Activated CD8-positive, alpha-beta T cell treated with anti-CD3 and anti-CD28 coated beads, Interleukin-2, amount 10 ng/mL, durations not matched to agents 7 days and 5 days (primary cell): ENCODE measurements at regions not wholly inside any gene's neighbourhood (a gene's known extent, or its start where the extent isn't known, plus 50 kb on each side); places are given as distances from the start of the nearest gene placed in this dataset.

Experiments used
- ATAC-seq: fragments of 150-1000 bp; cut with Tn5 transposase; one replicate; pipeline ENCODE4 v1.10.0; 2021; ENCODE audit warnings: moderate library complexity
- CTCF ChIA-PET: fragments of 350-600 bp; sonication (Branson Sonifier 250); formaldehyde crosslinking; loops from one replicate; lab custom pipeline; 2021; ENCODE audit warnings: antibody characterized with exemption; lab: Charles Lee
- POLR2A ChIA-PET: fragments of 350-600 bp; sonication (Branson Sonifier 250); formaldehyde crosslinking; loops from one replicate; lab custom pipeline; 2021; ENCODE audit warnings: antibody characterized with exemption; lab: Charles Lee
- DNase-seq: peaks from one replicate; pipeline ENCODE4 v3.0.0-alpha.2; 2020
- H3K27ac Mint-ChIP-seq: one replicate; pipeline ENCODE4 v1.8.0; 2021; ENCODE audit warnings: mild to moderate bottlenecking, mixed read lengths
- H3K27me3 Mint-ChIP-seq: one replicate; pipeline ENCODE4 v1.8.0; 2021; ENCODE audit warnings: low read depth, mixed read lengths
- H3K36me3 Mint-ChIP-seq: one replicate; pipeline ENCODE4 v1.8.0; 2021; ENCODE audit warnings: low read depth, mixed read lengths
- H3K4me1 Mint-ChIP-seq: one replicate; pipeline ENCODE4 v1.8.0; 2021; ENCODE audit warnings: low read depth, mixed read lengths
- H3K4me3 Mint-ChIP-seq: one replicate; pipeline ENCODE4 v1.8.0; 2021; ENCODE audit warnings: mild to moderate bottlenecking, mixed read lengths
- H3K9me3 Mint-ChIP-seq: one replicate; pipeline ENCODE4 v1.8.0; 2022; ENCODE audit warnings: mixed read lengths; ENCODE audit not compliant: insufficient read depth

DNA sequence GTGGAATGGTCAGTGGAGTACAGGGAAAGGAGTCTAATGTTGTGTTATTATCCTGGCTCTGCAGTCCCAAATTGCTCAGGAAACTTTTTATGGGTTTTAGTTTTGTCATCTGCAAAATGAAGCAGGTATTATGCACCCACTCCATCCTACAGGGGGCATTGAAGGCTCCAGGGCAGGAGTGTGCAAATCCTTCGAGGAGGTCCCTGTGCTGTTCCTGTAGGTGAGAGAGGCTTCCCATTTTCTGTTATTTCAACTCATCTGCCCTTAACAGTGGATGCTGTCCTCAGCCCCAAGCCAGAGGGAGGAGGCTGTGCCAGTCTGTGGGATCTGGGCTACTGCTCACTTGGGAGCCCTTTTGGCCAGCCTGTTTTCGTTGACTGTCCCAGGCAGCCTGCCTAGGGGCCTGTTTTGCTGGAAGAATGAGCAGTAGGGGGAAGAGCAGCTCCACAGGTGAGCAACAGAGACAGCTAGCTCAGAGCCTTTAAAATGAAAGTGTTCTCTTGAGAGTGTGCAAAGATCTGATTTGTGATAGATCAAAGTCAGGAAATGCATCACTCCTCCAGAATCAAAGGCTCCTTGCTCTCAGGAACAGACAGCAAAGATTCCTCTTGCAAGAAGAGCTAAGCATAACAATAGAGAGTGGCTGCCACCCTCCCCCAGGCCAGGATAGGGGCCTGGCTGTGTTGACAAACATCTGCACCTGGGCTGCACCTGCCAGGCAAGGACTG is 317.6 kb upstream of the PROX1 start:
- ATAC-seq, result no peak
- Mint-ChIP-seq H3K4me3 (no peak overlapping the region), H3K27ac (no peak overlapping the region)

GRCh38 chr1:213670692-213671023 is 317.1 kb upstream of the PROX1 start:
- ATAC-seq (no peak), DNase-seq (no peak)
- no peaks in the 10 kb centered on the region for H3K9me3 Mint-ChIP-seq
- no peaks in the 10 kb centered on the region for H3K27me3 Mint-ChIP-seq
- H3K27ac Mint-ChIP-seq, result no peak overlapping the region
- POLR2A ChIA-PET, result interaction anchor here (0.6 kb wide), 1 partner anchor 32 kb away, joined by 3 read pairs; no protein-coding TSS in a partner anchor
- CTCF ChIA-PET, result no interaction called here
- no peaks in the 10 kb centered on the region for H3K4me1 Mint-ChIP-seq
- H3K4me3 Mint-ChIP-seq, result no peak overlapping the region
- H3K36me3 Mint-ChIP-seq, result no peaks in the 10 kb centered on the region

More for the DNA sequence above, 317.6 kb upstream of the PROX1 start:
- POLR2A ChIA-PET, result interaction anchor here (0.6 kb wide), 1 partner anchor 32 kb away, joined by 3 read pairs; no protein-coding TSS in a partner anchor
- Mint-ChIP-seq H3K36me3 (no peaks in the 10 kb centered on the region), H3K27me3 (no peaks in the 10 kb centered on the region), H3K4me1 (no peaks in the 10 kb centered on the region), H3K9me3 (no peaks in the 10 kb centered on the region)
- CTCF ChIA-PET, result no interaction called here
- no peak for DNase-seq

DNA sequence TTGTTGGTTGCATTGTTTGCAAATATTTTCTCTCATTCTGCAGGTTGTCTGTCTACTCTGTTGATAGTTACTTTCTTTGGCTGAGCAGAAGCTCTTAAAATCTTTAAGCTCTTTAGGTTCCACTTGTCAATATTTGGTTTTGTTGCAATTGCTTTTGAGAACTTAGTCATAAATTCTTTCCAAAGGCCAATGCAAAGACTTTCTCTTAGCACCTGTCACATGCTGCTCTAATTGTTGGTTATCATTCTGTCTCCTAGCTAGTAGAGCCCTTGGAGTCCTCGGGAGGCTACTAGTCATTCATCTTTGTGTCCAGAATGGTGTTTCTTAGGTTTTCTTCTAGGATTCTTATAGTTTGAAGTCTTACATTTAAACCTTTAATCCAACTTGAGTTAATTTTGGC is 312.7 kb upstream of the PROX1 start:
- ATAC-seq (no peak), DNase-seq (no peak)
- Mint-ChIP-seq H3K4me1 (no peaks in the 10 kb centered on the region), H3K36me3 (no peaks in the 10 kb centered on the region), H3K27me3 (no peaks in the 10 kb centered on the region), H3K27ac (no peak overlapping the region), H3K4me3 (no peak overlapping the region), H3K9me3 (no peaks in the 10 kb centered on the region)
- POLR2A ChIA-PET, result no interaction called here
- CTCF ChIA-PET, result no interaction called here

DNA sequence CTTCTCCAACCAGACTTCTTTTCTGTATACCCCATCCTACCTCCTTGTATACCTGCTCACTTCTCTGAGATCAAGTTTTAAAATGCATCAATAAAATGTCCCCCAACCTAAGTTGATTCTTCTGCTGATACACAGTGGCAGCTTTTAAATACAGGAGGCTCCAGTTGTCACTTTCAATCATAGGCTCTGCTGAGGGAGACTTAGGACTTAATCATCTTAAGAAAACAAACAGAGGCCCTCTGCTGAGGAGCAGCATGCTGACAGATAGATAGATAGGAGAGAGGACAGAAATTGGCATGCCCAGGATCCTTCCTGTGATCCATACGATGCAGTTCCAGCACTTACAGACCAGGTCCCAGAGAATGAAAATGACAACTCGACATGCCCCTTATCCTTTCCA is 311.0 kb upstream of the PROX1 start:
- ChIA-PET POLR2A (no interaction called here), CTCF (no interaction called here)
- ATAC-seq (no peak), DNase-seq (no peak)
- Mint-ChIP-seq H3K9me3 (no peaks in the 10 kb centered on the region), H3K27me3 (no peaks in the 10 kb centered on the region), H3K27ac (no peak overlapping the region), H3K36me3 (no peaks in the 10 kb centered on the region), H3K4me3 (no peak overlapping the region), H3K4me1 (no peaks in the 10 kb centered on the region)

DNA sequence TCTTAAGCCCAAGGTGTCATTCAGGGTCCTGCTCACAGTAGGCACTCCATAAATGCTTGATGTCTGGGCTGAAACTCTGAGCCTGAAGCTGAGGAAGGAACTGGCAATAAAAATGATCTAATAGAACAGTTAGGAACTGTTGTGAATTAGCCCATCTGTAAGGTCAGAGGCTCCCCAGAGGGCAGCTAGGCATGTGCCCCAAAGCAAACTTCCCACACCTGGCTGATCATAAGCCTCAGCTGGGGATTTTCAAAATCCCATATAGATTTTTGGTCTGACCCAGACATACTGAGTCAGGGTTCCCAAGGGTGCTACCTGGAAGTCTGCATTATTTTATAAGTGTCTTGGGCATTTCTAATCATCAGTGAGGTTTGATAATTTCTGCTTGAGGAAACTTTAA is 309.4 kb upstream of the PROX1 start:
- no peaks in the 10 kb centered on the region for H3K36me3 Mint-ChIP-seq
- no peaks in the 10 kb centered on the region for H3K9me3 Mint-ChIP-seq
- POLR2A ChIA-PET, result no interaction called here
- no peaks in the 10 kb centered on the region for H3K4me1 Mint-ChIP-seq
- no peak overlapping the region for H3K27ac Mint-ChIP-seq
- ATAC-seq (no peak), DNase-seq (no peak)
- H3K4me3 Mint-ChIP-seq, result no peak overlapping the region
- no peaks in the 10 kb centered on the region for H3K27me3 Mint-ChIP-seq
- CTCF ChIA-PET, result no interaction called here

DNA sequence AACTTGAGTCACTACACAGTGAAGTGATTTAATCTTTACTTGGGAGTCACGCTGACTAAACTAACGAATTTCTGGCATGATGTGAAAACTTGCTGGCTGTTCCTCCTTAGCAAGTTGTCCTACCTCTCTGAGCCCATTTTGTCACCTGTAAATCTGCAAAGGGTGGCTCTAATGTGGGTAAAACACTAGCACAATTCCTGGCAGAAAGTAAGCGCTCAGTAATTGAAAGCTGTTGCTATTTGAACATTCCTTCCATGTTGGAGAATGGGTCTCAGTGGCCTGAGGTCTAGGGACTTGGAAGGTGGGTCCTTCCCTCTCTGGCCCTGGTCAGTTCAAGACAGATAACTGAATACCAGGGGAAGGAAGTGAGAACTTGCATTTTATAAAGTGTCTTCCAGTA is 309.0 kb upstream of the PROX1 start:
- ATAC-seq (no peak), DNase-seq (no peak)
- Mint-ChIP-seq H3K27ac (no peak overlapping the region), H3K4me3 (no peak overlapping the region), H3K4me1 (no peaks in the 10 kb centered on the region), H3K9me3 (no peaks in the 10 kb centered on the region), H3K36me3 (no peaks in the 10 kb centered on the region), H3K27me3 (no peaks in the 10 kb centered on the region)
- POLR2A ChIA-PET, result no interaction called here
- CTCF ChIA-PET, result no interaction called here

- H3K4me3 Mint-ChIP-seq, result no peak overlapping the region
- ATAC-seq, result no peak
These were observed 308.6 kb upstream of the PROX1 start for GRCh38 chr1:213679153-213679552.

DNA sequence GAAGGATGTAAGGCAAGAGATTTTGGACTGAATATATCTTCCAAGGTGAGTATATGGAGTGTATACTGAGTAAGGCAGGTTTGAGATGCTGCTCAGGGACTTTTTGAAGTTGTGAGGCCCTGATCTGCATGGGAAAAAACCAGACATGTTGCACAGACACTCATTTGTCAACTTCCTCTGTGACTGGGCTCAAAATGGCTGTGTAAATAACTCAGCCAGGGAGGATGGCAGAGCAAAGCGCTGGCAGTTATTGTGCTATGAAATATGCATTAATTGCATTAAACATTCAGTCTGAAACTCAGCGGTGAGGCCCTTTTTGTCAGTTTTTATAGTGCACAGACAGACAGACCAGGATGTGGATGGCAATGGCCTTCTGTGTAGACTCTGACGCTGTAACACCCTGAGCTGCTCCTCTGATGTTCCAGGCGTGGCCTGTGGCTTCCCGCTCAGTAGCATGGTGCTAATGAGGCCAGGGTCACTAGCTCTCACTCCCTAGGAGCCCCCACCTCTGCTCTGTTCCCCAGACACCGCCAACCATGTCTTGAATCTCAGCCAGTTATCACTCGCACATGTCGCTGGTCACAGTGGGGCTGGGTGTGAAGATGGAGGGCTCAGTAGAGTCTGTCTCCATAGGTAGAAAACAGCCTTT is 307.0 kb upstream of the PROX1 start:
- CTCF ChIA-PET, result no interaction called here
- POLR2A ChIA-PET, result no interaction called here
- ATAC-seq, result no peak

More at GRCh38 chr1:213679153-213679552, 308.6 kb upstream of the PROX1 start:
- POLR2A ChIA-PET, result no interaction called here
- no peak overlapping the region for H3K27ac Mint-ChIP-seq
- H3K4me1 Mint-ChIP-seq, result no peaks in the 10 kb centered on the region
- H3K27me3 Mint-ChIP-seq, result no peaks in the 10 kb centered on the region
- DNase-seq, result no peak
- CTCF ChIA-PET, result no interaction called here
- H3K9me3 Mint-ChIP-seq, result no peaks in the 10 kb centered on the region
- no peaks in the 10 kb centered on the region for H3K36me3 Mint-ChIP-seq

DNA sequence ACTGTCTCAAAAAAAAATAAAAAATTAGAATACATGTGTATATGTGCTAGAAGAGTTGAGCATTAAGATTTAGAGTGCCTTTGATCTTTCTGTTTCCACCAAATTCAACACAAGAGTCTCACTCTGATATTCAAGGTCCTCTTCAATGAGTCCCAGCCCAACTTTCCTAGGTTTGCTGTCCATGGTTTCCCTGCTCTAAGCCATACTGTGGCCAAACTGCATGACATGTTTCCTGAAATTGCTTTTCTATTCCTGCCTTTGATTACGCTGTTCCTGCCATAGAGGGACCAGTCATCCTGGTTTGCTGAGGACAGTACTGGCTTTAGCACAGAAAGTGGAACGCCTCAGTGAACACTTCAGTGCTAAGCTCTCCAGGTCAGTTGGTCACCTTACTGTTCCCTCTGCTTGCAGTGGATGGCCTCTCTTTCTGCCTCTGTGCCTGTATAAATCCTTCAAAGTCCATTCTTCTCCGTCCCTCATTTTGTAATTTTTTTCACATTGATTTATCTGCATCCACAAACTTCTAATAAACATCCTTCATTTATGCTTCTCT is 305.9 kb upstream of the PROX1 start:
- H3K27ac Mint-ChIP-seq, result no peak overlapping the region
- no peak overlapping the region for H3K4me3 Mint-ChIP-seq
- no peaks in the 10 kb centered on the region for H3K4me1 Mint-ChIP-seq
- no peaks in the 10 kb centered on the region for H3K27me3 Mint-ChIP-seq
- DNase-seq, result no peak
- H3K9me3 Mint-ChIP-seq, result no peaks in the 10 kb centered on the region
- POLR2A ChIA-PET, result no interaction called here
- no peak for ATAC-seq
- no peaks in the 10 kb centered on the region for H3K36me3 Mint-ChIP-seq
- CTCF ChIA-PET, result no interaction called here

More for the DNA sequence above, 307.0 kb upstream of the PROX1 start:
- no peak for DNase-seq
- no peaks in the 10 kb centered on the region for H3K4me1 Mint-ChIP-seq
- H3K36me3 Mint-ChIP-seq, result no peaks in the 10 kb centered on the region
- H3K27me3 Mint-ChIP-seq, result no peaks in the 10 kb centered on the region
- no peaks in the 10 kb centered on the region for H3K9me3 Mint-ChIP-seq
- no peak overlapping the region for H3K27ac Mint-ChIP-seq
- no peak overlapping the region for H3K4me3 Mint-ChIP-seq

GRCh38 chr1:213683529-213683928 is 304.2 kb upstream of the PROX1 start:
- ATAC-seq (no peak), DNase-seq (no peak)
- Mint-ChIP-seq H3K27ac (no peak overlapping the region), H3K9me3 (no peaks in the 10 kb centered on the region), H3K27me3 (no peaks in the 10 kb centered on the region), H3K4me3 (no peak overlapping the region), H3K4me1 (no peaks in the 10 kb centered on the region), H3K36me3 (no peaks in the 10 kb centered on the region)
- POLR2A ChIA-PET, result no interaction called here
- CTCF ChIA-PET, result no interaction called here

- no peak for ATAC-seq
- H3K4me1 Mint-ChIP-seq, result no peaks in the 10 kb centered on the region
- no peak overlapping the region for H3K4me3 Mint-ChIP-seq
- H3K36me3 Mint-ChIP-seq, result no peaks in the 10 kb centered on the region
- DNase-seq, result no peak
- no peaks in the 10 kb centered on the region for H3K27me3 Mint-ChIP-seq
- ChIA-PET POLR2A (no interaction called here), CTCF (no interaction called here)
- H3K27ac Mint-ChIP-seq, result no peak overlapping the region
- no peaks in the 10 kb centered on the region for H3K9me3 Mint-ChIP-seq
These were observed 303.3 kb upstream of the PROX1 start for GRCh38 chr1:213684454-213684853.

- Mint-ChIP-seq H3K27ac (no peak overlapping the region), H3K36me3 (no peaks in the 10 kb centered on the region), H3K27me3 (no peaks in the 10 kb centered on the region), H3K9me3 (no peaks in the 10 kb centered on the region), H3K4me1 (no peaks in the 10 kb centered on the region), H3K4me3 (no peak overlapping the region)
- ATAC-seq (no peak), DNase-seq (no peak)
- POLR2A ChIA-PET, result no interaction called here
- CTCF ChIA-PET, result no interaction called here
These were observed 301.7 kb upstream of the PROX1 start for GRCh38 chr1:213685992-213686582.
